Activated CD4-positive, alpha-beta T cell treated with anti-CD3 and anti-CD28 coated beads, Interleukin-2, amount 10 ng/mL, durations not matched to agents 7 days and 5 days (primary cell): ENCODE measurements at regions not wholly inside any gene's neighbourhood (a gene's known extent, or its start where the extent isn't known, plus 50 kb on each side); places are given as distances from the start of the nearest gene placed in this dataset.
"Not testable (repeated sequence)": the region's sequence is repeated elsewhere in the genome, so short reads cannot be mapped to it uniquely, and the experiment has no call there.

Experiments
- CTCF ChIA-PET: fragments of 350-600 bp; sonication (Branson Sonifier 250); formaldehyde crosslinking; loops from one replicate; lab custom pipeline; 2021; ENCODE audit warnings: antibody characterized with exemption; lab: Charles Lee
- POLR2A ChIA-PET: fragments of 350-600 bp; sonication (Branson Sonifier 250); formaldehyde crosslinking; loops from one replicate; lab custom pipeline; 2021; ENCODE audit warnings: antibody characterized with exemption; lab: Charles Lee
- DNase-seq: peaks from one replicate; pipeline ENCODE4 v3.0.0-alpha.2; 2020
- H3K27ac Mint-ChIP-seq: one replicate; pipeline ENCODE4 v1.8.0; 2021; ENCODE audit warnings: mild to moderate bottlenecking, moderate library complexity, mixed read lengths
- H3K27me3 Mint-ChIP-seq: one replicate; pipeline ENCODE4 v1.8.0; 2021; ENCODE audit warnings: mixed read lengths
- H3K36me3 Mint-ChIP-seq: one replicate; pipeline ENCODE4 v1.8.0; 2021; ENCODE audit warnings: low read depth, mixed read lengths
- H3K4me1 Mint-ChIP-seq: one replicate; pipeline ENCODE4 v1.8.0; 2021; ENCODE audit warnings: mixed read lengths
- H3K4me3 Mint-ChIP-seq: one replicate; pipeline ENCODE4 v1.8.0; 2021; ENCODE audit warnings: mild to moderate bottlenecking, moderate library complexity, mixed read lengths
- H3K9me3 Mint-ChIP-seq: one replicate; pipeline ENCODE4 v1.8.0; 2021; ENCODE audit warnings: mixed read lengths

DNA sequence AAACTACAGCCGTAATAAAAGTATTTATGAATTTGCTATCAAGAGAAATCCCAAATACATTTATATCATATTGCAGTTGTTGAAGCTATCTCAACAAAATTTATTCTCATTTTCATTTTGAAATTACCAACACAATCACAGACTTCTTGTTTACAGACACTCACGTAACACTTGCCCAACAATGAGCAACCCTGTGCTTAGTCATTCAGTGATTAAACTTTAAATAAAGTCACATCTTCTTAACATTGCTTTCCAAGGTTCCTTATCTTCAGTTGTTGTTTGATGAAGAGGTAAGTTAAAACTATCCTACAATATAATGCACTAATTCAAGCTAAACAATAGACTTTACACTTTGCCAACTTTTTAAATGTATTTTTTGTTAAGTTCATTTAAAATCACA lies 601.8 kb downstream of the SLC16A7 start:
- ChIA-PET POLR2A (no interaction called here), CTCF (no interaction called here)
- Mint-ChIP-seq H3K4me3 (no peak overlapping the region), H3K36me3 (no peaks in the 10 kb centered on the region), H3K27ac (no peak overlapping the region), H3K27me3 (no peaks in the 10 kb centered on the region), H3K4me1 (no peaks in the 10 kb centered on the region), H3K9me3 (no peaks in the 10 kb centered on the region)
- DNase-seq: no peak

- no peaks in the 10 kb centered on the region for H3K4me1 Mint-ChIP-seq
- H3K27me3 Mint-ChIP-seq: no peaks in the 10 kb centered on the region
- no peaks in the 10 kb centered on the region for H3K9me3 Mint-ChIP-seq
- ChIA-PET POLR2A (no interaction called here), CTCF (no interaction called here)
- no peak overlapping the region for H3K4me3 Mint-ChIP-seq
- DNase-seq: no peak
- no peaks in the 10 kb centered on the region for H3K36me3 Mint-ChIP-seq
- no peak overlapping the region for H3K27ac Mint-ChIP-seq
Observed at GRCh38 chr12:60201891-60202290, 606.1 kb downstream of the SLC16A7 start.

GRCh38 chr12:60205500-60205899 lies 609.7 kb downstream of the SLC16A7 start:
- Mint-ChIP-seq H3K4me3 (no peak overlapping the region), H3K27ac (no peak overlapping the region), H3K27me3 (no peaks in the 10 kb centered on the region), H3K9me3 (no peaks in the 10 kb centered on the region), H3K36me3 (no peaks in the 10 kb centered on the region), H3K4me1 (no peaks in the 10 kb centered on the region)
- ChIA-PET POLR2A (no interaction called here), CTCF (no interaction called here)
- DNase-seq: no peak

- no peak overlapping the region for H3K4me3 Mint-ChIP-seq
- CTCF ChIA-PET: no interaction called here
- no peak overlapping the region for H3K27ac Mint-ChIP-seq
- POLR2A ChIA-PET: no interaction called here
- H3K4me1 Mint-ChIP-seq: no peaks in the 10 kb centered on the region
- no peaks in the 10 kb centered on the region for H3K36me3 Mint-ChIP-seq
- H3K9me3 Mint-ChIP-seq: peaks cover 3% of the 10 kb centered on the region
- no peaks in the 10 kb centered on the region for H3K27me3 Mint-ChIP-seq
- no peak for DNase-seq
Observed at GRCh38 chr12:60209521-60209920, 613.7 kb downstream of the SLC16A7 start.

DNA sequence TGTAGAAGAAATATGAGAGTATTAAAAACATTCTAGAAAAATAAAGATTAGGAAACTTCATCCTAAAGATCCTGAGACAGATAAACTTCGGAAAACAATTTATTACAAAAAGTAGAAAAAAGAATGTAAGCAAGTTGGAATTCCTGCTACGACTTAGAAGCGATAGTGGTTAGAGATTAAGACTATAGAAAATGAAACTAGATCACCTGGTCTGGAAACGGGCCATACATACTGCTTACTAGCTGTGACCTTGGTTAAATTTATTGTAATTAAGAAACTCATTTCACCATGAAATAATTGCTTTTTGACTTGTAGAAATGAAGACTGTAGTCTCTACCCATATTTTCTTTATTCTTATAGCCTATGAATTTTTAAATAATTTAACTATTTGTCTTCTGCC lies 614.1 kb downstream of the SLC16A7 start:
- H3K27ac Mint-ChIP-seq: no peak overlapping the region
- POLR2A ChIA-PET: no interaction called here
- no peaks in the 10 kb centered on the region for H3K27me3 Mint-ChIP-seq
- no peak for DNase-seq
- H3K9me3 Mint-ChIP-seq: peaks cover 3% of the 10 kb centered on the region
- no peaks in the 10 kb centered on the region for H3K4me1 Mint-ChIP-seq
- CTCF ChIA-PET: no interaction called here
- no peak overlapping the region for H3K4me3 Mint-ChIP-seq
- no peaks in the 10 kb centered on the region for H3K36me3 Mint-ChIP-seq

DNA sequence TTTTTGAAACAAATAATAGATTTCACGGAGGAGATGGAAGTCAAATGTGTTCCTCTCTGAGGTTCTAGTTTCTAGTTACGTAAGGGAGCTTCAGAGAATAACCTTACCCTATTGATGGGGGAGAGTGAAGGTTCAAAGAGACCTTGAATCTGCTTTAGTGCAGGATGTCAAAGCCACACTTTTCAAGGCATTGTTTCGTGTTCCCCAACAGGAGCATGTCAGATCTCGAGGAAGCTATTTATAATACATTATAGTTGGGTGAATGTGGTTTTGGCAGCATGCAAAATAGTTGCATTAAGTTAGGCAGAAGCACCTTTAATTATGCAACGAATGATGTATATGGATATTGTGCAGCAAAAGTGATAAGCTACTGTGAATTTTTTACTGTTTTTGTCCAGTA lies 614.9 kb downstream of the SLC16A7 start:
- CTCF ChIA-PET: no interaction called here
- POLR2A ChIA-PET: no interaction called here

DNA sequence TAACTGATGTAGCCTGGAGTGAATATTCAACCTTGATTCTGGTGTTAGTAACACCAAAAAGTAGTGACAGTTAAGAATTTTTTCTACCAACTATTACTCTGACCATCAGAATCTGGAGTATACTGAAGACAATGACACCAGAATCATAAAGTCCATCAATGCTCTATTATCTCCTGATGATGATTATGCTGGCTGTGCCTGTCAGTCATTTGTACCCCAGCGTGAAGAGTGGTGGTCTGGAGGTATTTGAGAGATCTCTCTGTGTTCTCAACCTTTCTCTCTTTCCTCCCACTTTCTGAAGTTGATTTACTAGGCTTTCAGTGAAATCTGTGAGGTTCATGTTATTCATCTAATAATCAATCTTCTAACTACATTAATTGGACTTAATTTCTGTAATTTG lies 615.4 kb downstream of the SLC16A7 start:
- H3K36me3 Mint-ChIP-seq: no peaks in the 10 kb centered on the region
- H3K4me3 Mint-ChIP-seq: no peak overlapping the region
- H3K9me3 Mint-ChIP-seq: peaks cover 3% of the 10 kb centered on the region
- ChIA-PET CTCF (no interaction called here), POLR2A (no interaction called here)
- H3K4me1 Mint-ChIP-seq: no peaks in the 10 kb centered on the region
- no peaks in the 10 kb centered on the region for H3K27me3 Mint-ChIP-seq
- DNase-seq: no peak
- no peak overlapping the region for H3K27ac Mint-ChIP-seq

More for the DNA sequence above, 614.9 kb downstream of the SLC16A7 start:
- DNase-seq: no peak
- Mint-ChIP-seq H3K4me1 (no peaks in the 10 kb centered on the region), H3K27ac (no peak overlapping the region), H3K9me3 (peaks cover 3% of the 10 kb centered on the region), H3K4me3 (no peak overlapping the region), H3K36me3 (no peaks in the 10 kb centered on the region), H3K27me3 (no peaks in the 10 kb centered on the region)

DNA sequence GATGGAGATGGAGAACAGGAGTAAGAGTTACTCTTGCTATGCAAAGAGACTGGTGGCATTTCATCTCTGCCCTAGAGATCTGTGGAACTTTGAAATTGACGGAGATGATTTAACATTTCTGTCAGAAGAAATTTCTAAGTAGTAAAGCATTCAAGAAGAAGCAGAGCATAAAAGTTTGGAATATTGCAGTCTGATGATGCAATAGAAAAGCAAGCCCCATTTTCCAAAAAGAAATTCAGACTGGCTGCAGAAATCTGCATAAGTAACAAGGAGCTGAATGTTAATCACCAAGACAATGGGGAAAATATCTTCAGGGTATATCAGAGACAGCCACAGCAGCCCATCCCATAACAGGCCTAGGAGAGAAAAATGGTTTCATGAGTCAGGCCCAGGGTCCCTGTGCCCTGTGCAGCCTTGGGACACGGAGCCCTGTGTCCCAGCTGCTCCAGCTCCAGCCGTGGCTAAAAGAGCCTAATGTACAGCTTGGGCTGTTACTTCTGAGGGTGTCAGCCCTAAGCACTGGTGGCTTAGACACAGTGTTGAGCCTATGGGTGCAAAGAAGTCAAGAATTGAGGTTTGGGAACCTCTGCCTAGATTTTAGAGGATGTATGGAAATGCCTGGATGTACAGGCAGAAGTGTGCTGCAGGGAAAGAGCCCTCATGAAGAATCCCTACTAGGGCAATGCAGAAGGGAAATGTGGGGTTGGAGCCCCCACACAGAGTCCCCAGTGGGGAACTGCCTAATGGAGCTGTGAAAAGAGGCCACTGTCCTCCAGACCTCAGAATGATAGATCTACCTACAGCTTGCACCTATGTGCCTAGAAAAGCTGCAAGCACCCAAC lies 616.6 kb downstream of the SLC16A7 start:
- Mint-ChIP-seq H3K27ac (no peak overlapping the region), H3K27me3 (no peaks in the 10 kb centered on the region), H3K4me1 (no peaks in the 10 kb centered on the region), H3K9me3 (peaks cover 3% of the 10 kb centered on the region), H3K4me3 (no peak overlapping the region), H3K36me3 (no peaks in the 10 kb centered on the region)
- CTCF ChIA-PET: no interaction called here
- DNase-seq: no peak
- POLR2A ChIA-PET: no interaction called here

DNA sequence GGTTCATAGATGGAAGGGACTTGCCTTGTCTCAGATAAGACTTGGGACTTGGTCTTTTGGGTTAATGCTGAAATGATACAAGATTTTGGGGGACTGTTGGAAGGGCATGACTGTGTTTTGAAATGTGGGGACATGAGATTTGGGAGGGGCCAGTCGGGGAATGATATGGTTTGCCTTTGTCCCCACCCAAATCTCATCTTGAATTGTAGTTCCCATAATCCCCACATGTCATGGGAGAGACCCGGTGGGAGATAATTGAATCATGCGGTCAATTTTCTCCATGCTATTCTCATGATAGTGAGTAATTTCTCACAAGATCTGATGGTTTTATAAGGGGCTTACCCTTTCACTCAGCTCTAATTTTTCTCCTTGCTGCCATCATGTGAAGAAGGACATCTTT lies 617.4 kb downstream of the SLC16A7 start:
- POLR2A ChIA-PET, H3K27me3 Mint-ChIP-seq, H3K27ac Mint-ChIP-seq, H3K36me3 Mint-ChIP-seq, H3K4me3 Mint-ChIP-seq, DNase-seq, H3K9me3 Mint-ChIP-seq, H3K4me1 Mint-ChIP-seq, CTCF ChIA-PET: not testable (repeated sequence)

- H3K27me3 Mint-ChIP-seq: no peaks in the 10 kb centered on the region
- no peak overlapping the region for H3K4me3 Mint-ChIP-seq
- no peak overlapping the region for H3K27ac Mint-ChIP-seq
- CTCF ChIA-PET: no interaction called here
- H3K36me3 Mint-ChIP-seq: no peaks in the 10 kb centered on the region
- peaks cover 3% of the 10 kb centered on the region for H3K9me3 Mint-ChIP-seq
- H3K4me1 Mint-ChIP-seq: no peaks in the 10 kb centered on the region
- no peak for DNase-seq
- POLR2A ChIA-PET: no interaction called here
Observed at GRCh38 chr12:60216226-60216625, 620.4 kb downstream of the SLC16A7 start.

- no peaks in the 10 kb centered on the region for H3K4me1 Mint-ChIP-seq
- no peak overlapping the region for H3K4me3 Mint-ChIP-seq
- H3K27me3 Mint-ChIP-seq: no peaks in the 10 kb centered on the region
- DNase-seq: no peak
- POLR2A ChIA-PET: no interaction called here
- H3K9me3 Mint-ChIP-seq: peaks cover 4% of the 10 kb centered on the region
- H3K27ac Mint-ChIP-seq: no peak overlapping the region
- CTCF ChIA-PET: no interaction called here
- H3K36me3 Mint-ChIP-seq: no peaks in the 10 kb centered on the region
Observed at GRCh38 chr12:60223242-60223641, 627.4 kb downstream of the SLC16A7 start.

DNA sequence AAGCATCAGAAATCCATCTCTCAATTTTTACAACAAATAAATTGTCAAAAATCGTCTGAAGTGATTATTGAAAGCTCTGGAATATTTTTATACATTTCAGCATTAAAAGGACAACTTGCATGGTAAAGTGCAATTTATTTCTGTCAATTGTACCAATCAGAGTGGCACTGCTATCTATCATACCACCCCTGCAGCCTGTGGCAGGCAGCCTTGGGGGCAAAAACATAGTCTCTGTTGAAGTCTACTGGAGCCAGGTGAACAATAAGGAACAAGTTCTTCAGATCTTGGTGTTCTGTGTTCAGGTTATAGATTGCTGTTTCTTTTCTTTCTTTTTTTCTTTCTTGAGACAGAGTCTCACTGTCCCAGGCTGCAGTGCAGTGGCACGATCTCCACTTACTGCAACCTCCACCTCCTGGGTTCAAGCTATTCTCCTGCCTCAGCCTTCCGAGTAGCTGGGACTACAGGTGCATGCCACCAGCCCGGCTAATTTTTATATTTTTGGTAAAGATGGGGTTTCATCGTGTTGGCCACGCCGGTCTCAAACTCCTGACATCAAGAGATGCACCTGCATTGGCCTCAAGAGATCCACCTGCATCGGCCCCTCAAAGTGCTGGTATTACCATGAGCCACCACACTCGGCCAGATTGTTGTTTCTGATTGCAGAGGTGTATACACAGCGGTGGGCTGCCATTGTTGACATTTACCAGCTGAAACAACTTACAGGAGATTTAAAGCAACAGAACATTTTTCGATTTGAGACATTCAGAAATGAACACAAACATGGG lies 629.6 kb downstream of the SLC16A7 start:
- Mint-ChIP-seq H3K27me3 (no peaks in the 10 kb centered on the region), H3K27ac (no peak overlapping the region), H3K9me3 (peaks cover 4% of the 10 kb centered on the region), H3K4me1 (no peaks in the 10 kb centered on the region), H3K36me3 (no peaks in the 10 kb centered on the region), H3K4me3 (no peak overlapping the region)
- CTCF ChIA-PET: no interaction called here
- POLR2A ChIA-PET: no interaction called here
- DNase-seq: no peak

- Mint-ChIP-seq H3K36me3 (no peaks in the 10 kb centered on the region), H3K27me3 (no peaks in the 10 kb centered on the region), H3K4me1 (no peaks in the 10 kb centered on the region), H3K9me3 (peaks cover 4% of the 10 kb centered on the region), H3K27ac (no peak overlapping the region), H3K4me3 (no peak overlapping the region)
- ChIA-PET CTCF (no interaction called here), POLR2A (no interaction called here)
- DNase-seq: no peak
Observed at GRCh38 chr12:60227916-60228315, 632.1 kb downstream of the SLC16A7 start.
